SKM-1 (cell line): ENCODE measurements at regions not wholly inside any gene's neighbourhood (a gene's known extent, or its start where the extent isn't known, plus 50 kb on each side); places are given as distances from the start of the nearest gene placed in this dataset.

ENCODE experiments used
- DNase-seq: peaks from one replicate; lab custom pipeline; 2025; ENCODE audit not compliant: unreplicated experiment; lab: John Stamatoyannopoulos, UW

DNA sequence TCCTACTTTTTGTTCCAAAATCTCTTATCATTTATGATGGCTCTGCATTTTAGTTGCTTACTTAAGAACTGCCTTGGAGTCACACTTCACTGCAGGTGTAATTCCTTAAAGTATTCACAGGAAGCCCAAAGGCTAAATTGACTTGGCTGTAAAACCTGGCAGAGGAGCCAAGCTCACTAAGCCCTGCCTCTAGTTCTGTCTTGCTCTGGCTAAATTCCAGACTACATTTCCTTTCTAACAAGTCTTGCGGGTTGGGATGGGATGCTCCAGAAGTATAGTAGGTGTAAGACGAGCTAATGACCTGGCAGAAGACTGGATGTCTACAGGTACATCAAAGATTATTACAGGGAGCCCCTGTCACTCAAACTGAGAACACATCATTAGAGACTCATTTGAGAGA lies 924.0 kb upstream of the INTU start:
- no peak for DNase-seq

DNA sequence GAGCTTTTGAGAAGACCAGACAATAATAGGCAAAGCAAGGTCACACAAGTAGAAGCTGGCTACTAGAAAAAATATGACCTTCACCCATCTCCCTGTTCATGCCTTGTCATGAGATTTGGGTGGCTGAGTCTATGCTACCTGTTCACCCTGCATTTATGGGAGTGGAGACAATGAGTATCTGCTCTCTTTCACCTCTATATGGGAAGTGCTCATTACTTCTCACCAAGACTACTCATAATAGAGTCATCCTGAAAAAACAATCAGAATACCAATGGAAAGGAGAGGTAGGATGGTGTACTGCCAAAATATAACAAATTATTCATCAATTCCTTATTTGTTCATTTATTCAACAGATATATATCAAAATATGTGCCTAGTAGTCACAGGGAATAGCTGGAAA lies 921.8 kb upstream of the INTU start:
- no peak for DNase-seq

DNA sequence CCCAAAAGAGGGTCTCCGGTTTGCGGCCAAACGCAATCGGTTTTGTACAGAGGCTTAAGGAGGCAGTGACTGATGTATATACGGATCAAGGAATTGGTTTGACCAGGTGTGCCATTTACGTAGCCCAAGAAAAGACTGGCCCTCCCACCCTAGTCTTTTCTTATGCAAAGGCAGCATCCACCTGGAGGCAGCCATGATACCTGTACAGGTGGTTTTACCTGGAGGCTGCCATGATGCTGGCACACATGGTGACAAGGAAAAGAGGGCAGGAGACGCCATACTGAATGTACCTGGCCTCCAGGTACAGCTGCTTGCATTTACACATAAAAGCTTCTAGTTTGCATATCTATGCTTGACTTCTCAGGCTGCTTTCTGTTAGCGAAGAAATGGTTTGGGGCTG lies 917.7 kb upstream of the INTU start:
- DNase-seq, result no peak

DNA sequence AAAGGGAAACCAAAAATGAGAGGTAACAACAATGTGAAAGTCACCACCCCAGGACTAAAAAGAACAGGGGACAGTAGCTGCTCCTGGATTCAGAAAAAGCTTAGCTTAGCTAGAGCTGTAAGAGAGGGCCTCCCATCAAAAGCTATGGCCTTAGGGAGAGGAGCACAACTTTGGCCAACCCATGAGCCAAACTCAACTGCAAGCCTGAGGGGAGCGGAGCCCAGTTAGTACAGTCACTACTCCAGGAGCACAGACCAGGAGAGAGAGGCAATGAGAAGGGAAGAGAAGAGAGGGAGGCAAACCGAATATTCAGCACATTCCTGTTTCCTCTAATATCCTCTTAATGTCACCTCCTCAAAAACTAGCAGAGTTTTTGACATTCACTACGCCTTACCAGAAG lies 917.1 kb upstream of the INTU start:
- DNase-seq, result no peak

DNA sequence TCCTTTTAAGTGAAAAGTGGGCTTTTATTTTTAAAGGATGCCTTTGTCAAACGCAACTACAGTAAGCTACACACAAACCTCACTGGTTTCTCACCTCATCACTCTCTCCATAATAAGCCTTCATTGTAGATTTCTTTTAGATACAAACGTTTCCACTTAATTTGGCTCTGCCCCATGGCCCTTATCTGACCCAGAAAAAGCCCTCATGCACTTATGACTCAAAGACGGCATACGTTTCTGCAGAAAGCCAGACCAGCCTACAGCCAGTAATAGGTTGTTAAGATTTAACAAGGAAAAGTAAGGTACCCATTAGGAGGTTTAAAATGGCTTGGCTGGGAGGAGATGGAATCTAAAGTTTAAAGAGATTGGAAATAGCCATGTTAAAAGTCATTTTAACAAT lies 914.6 kb upstream of the INTU start:
- DNase-seq, result no peak

DNA sequence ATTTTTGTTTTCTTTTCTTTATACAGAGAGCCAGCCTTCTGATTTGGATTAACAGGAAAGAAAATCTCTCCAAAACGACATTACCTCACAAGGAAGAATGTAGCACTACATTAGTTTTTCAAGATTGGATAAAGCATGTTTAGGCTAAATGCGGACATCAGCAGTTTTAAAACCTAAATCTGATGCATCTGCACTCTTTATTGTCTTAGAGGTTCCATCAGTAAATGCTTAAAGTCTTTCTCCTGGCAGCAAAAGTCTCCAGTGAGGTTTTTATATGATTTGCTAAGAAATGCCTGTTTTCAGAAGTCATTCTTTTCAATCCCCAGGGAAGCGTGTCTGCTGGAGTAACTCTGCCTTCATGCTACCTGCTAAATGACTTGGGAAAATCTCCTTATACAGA lies 912.9 kb upstream of the INTU start:
- DNase-seq, result no peak

DNA sequence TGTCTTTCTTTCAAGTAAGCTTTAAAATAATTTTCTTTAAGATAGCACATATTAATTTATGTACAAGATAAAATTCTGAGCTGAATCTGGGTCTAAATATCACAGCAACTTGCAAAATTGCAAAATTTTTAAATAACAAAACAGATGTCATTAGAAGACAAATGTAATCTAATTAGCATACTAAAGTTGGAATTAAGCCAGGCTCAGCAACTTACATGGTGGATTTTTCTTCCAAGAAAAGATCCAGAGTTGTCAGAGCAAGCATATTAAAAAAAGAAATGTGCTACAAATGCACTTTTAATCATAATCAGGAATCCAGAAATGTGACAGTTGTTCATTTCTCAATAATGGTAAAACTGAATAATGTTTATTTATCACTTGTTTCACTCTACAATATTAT lies 906.9 kb upstream of the INTU start:
- no peak for DNase-seq

DNA sequence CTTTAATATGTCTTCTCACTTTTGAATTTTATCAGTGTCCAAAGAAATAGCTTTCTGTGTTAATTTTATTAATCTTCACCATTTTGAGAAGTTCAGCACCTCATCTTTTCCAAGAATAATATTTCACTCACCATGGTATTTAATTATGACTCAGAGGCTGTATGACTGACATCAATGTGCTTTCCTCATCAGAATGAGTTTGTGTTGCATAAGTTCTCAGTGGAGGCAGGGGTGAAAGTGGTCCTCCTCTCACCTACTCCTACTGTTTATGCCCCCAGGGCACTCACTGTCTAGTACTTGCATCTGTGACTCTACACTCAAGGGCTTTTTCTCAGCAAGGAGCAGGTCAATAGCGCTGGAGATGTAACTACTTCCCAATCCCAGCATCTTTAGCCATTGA lies 905.3 kb upstream of the INTU start:
- no peak for DNase-seq

DNA sequence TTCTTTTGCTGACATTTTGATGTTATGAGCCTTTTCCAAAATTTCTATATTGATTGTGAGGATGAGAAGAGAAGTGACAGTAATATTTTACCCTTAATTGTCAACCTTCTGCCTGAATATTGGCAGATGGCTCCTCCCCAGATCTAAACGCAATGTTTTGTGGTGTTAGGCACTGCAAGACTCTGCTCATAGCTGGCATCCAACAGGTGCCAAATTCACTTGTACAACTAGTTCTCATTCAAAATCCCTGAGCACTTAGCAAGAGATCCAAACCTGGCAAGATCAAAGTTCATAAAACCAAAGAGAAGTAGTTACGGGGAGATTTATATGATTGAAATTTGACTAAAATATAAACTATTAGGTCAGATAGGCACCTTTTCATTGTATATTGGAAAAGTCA lies 901.7 kb upstream of the INTU start:
- DNase-seq, result no peak

DNA sequence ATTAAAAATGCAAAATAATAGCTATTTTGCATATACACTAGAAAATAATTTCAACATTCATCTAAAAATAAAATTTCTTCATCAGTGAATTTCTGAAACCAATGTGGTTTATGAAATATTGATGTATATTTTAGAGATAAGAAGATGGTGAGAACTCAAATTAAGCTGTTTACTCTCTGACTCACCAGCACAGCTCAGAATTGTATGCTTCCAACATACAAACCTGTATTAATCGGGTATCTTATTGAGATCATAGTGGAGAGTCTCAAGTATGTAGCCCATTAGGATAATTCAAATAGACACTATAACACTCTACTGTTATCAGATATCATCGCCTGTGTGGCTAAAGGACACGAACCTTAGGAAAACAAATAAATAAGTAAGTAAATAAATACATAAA lies 899.5 kb upstream of the INTU start:
- no peak for DNase-seq

DNA sequence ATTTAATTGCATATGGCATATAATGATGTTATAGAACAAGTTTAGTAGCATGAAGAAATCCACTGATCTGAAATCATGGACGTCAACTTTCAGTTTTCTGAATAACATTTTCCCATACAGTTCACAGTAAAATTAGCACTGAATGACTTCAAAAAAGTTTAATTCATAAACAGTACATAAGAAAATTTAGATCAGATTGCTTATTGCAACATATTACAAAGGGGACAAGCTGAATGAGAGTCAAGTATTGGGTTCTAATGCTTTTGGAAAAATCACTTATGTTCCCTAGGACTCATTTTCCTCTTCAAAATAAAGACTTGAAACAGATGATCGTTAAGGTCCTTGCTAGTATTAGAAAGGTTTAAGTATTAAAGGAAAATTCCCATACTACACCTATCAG lies 898.3 kb upstream of the INTU start:
- no peak for DNase-seq

DNA sequence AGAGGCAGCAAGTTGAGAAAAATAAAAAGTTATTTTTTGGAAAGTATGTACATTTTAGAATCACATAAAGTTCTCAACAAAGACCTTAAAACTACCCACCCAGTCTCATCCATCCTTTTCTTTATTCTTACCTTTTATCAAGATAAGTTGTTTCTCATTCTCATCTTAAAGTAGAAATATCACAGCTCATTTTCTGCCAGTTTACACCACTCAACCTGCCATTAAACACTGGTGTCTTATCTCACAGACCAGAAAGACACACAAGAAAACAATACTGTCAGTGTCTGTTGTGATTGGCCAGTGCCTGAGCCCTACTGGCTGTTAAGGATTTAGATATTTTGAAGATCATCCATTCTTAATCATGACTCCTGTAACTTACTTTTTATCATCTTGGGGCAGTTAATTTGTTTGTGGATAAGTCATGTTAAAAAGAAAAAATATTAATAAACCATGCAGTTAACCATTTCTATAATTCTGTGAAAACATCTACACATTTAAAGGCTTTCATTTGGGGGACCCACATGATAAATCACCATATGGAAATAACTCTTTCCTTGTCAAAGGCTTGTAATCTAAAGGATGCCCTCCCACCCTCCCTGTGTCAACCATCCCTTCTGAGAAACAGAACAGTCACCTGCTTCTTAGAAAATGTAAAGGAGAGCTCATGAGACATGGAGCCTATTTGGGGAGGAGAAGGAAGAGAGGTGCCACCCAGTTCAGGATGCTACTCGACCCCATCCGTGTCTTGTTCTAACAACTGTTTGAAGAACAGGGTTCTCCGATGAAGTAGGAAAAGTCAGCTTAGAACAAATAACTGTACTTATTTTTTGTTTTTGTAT lies 897.2 kb upstream of the INTU start:
- DNase-seq, result no peak

DNA sequence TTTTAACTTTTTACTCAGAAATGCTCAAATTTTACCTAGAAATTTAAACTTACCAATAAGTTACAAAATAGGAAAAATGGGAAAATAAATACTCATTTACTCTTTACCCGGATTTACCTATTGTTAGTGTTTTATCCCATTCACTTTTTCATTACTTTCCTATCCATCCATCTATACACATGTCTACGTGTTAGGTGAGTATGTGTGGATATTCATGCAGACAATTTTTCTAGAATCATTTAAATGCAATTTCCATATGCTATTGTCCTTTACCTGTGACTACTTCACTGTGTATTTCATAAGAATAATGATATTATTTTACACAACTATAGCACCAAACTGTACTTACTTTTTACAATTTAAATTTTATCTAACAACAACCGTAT lies 896.6 kb upstream of the INTU start:
- no peak for DNase-seq

DNA sequence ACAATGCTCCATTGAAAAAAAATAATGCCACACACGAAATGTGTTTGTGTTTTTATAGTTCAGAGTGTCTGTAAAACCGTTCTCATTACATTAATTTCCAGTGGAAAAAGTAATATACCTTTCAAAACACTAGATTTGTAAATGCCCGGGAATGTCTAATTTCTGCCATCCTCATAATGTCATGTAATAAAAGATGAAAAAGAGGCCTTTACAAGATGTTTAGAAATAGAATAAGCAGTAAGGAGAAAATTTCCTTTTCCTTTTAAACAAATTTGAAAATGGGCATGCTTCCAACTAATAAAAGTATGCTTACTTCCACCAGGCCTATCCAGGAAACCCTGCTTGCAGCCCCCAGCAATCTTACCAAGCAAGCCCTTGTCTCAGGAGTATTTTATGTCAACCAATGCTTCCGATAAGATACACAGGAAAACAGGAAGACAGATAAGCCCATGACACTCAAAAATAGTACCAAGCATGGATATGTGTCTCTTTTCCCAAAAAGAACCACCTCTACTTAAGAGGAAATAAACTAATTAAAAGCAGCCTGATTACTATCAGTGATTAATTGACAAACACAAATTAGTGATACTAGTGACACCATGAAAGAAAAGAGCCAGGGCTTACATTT lies 894.7 kb upstream of the INTU start:
- no peak for DNase-seq

DNA sequence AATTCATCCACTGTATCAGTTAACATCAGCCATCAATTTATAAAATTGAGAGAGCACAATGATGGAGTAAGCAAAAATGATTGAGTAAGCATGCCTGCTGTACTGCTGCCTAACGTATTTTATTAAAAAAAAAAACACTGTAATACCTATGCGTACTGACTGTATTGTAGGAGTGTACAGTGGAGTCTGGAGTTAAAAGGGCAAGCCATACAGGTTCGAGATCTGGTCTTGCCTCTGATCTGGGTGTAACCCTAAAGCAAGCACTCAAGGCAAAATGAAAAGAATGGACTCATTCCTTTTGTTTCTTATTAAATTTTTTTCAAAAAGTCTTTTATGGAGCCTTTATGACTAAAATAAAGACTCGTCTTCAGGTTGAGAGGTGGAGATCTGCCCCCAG lies 894.2 kb upstream of the INTU start:
- no peak for DNase-seq

DNA sequence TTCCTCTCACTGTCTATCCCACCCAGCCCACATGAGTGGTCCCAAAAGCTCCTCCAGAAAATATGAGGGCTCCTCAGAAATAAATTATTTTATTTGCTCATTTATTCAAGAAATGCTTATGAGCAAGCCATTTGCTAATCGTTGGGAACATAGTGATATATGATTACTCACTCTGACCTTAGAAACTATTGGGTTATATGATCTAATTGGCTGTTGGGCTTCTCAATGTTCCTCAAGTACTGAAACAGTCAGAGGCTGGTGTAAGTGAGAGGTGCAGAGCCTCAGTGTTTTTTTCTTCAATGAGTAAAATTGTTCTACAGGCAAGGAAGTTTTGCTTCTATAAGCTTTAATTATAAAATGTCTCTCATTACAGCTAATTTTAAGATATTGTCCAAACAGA lies 893.8 kb upstream of the INTU start:
- no peak for DNase-seq

DNA sequence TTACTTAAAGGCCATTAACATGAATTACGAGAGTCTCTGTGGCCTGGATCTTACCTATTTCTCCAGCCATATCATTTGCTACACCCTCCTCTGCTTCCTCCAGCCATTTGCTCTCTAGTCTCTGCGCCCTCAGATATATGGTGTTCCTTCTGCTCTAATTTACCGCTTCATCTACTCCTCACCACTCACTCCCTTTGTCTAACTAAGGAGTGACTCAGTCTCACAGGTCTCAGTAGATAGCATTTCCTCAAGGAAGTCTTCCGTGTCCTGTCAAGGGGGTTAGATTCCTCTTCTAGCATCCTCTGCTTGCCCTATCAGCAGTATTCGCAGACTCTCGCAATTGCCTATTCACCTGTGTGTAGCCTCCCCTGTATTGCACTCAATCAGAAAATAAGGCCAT lies 892.1 kb upstream of the INTU start:
- DNase-seq, result no peak

DNA sequence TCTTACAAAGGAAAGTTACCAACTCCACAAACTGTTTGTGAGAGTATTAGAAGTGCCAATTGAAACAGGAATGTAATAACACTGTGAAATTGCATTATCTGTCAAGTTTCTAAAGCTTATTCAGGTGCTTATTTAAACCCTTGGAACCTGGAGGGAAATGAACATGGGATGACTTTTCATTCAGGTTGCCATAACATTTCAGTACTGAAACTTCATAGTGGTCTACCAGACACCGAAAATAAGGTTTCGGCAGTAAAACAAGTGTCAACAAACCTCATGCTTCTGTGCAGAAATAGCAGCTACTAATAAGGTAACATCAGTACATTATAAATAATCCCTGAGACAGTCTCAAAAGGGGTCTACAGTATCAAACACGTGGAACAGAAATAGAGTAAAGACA lies 890.7 kb upstream of the INTU start:
- no peak for DNase-seq

DNA sequence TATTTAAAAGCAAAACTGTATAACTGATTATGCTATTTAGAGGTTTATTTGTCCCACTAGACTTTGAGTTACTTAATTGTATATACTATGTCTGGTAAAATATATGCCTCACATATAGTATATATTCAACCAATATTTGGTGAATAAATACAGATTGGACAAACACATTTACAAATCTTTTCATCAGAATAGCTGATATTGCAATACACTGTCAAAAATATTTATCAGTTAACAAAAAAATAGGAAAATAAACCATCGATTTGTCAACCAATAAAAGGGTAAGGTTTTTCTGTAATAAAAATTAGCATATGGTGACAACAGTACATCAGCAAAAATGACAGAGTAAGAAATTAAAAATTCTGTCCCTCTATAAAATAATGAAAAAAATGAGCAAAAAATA lies 889.9 kb upstream of the INTU start:
- DNase-seq, result no peak

DNA sequence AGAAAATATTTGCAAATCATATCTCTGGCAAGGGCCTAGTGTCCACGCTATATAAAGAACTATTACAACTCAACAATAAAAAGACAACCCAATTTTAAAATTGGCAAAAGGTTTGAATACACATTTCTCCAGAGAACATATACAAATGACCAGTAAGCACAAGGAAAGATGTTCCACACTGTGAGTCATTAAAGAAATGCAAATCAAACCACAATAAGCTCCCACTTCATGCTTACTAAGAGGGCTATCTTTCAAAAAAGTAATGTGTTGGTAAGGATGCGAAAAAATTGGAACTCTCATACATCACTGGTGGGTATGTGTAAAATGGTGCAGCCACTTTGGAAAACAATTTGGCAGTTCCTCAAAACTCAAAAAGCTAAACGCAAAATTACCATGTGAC lies 884.0 kb upstream of the INTU start:
- DNase-seq, result no peak

DNA sequence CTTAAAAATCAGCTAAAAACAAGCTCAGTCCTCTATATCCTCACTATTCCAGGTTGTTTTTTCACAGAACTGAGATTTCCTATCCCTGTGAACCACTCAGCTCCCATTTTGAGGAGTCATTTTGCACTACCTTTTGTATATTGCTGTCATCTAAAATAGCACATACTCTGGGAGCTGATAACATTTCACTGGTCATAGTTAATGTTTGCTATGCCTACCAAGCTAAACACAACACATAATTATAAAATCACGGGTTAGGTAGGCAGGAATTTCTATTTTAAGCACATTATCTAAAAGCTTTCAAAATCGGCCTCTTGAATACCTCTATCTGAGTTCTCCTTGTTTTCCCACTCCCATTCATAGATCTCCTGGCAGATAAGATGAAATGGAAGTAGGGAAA lies 882.0 kb upstream of the INTU start:
- no peak for DNase-seq

DNA sequence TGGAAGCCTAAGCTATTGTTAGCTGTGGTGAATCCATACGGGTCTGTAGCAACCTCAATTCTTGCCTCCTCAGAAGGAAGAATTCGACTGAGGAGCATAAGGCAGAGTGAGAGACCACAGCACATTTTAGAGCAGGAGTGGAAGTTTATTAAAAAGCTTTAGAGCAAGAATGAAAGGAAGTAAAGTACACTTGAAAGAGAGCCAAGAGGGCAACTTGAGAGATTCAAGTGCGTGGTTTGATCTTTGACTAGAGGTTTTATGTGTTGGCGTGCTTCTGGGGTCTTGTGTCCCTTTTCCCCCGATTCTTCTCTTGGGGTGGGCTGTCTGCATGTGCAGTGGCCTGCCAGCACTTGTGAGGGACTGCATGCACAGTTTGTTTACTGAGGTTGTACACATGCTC lies 880.6 kb upstream of the INTU start:
- no peak for DNase-seq

DNA sequence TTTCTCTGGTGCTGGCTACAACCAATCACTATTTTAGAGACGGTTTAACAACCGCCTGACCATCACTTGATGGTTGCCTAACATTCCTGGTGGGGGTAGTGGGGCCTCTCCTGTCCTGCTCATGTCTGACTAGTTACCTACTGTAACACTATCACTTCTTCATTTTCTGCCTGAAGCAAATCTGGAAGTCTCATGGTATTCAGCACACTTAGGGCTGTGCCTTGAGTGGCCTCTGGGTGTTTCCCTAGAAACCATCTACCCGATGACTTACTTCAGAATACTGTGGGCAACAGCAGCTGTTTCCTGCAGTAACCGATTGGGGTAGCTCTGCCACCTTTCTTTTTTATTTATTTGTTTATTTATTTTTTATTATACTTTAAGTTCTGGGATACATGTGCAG lies 880.1 kb upstream of the INTU start:
- no peak for DNase-seq
